ENCODE measurements at regions not wholly inside any gene's neighbourhood (a gene's known extent, or its start where the extent isn't known, plus 50 kb on each side); places are given as distances from the start of the nearest gene placed in this dataset.

GRCh38 chr10:22805304-22805703 lies 90.9 kb upstream of the PIP4K2A start:
- TF ChIP-seq CTCF (conservative IDR thresholded peaks at IDR 0.05) = peak; percentile 9
- TF ChIP-seq ZFX (IDR thresholded peaks at IDR 0.05) = no peak
